GM21786 (cell line): ENCODE measurements at regions not wholly inside any gene's neighbourhood (a gene's known extent, or its start where the extent isn't known, plus 50 kb on each side); places are given as distances from the start of the nearest gene placed in this dataset.
"Not testable (repeated sequence)": the region's sequence is repeated elsewhere in the genome, so short reads cannot be mapped to it uniquely, and the experiment has no call there.

Source experiments
- ATAC-seq: cut with Tn5 transposase; IDR thresholded peaks from one replicate; pipeline ENCODE4 v1.9.1; 2021; ENCODE audit not compliant: unreplicated experiment

DNA sequence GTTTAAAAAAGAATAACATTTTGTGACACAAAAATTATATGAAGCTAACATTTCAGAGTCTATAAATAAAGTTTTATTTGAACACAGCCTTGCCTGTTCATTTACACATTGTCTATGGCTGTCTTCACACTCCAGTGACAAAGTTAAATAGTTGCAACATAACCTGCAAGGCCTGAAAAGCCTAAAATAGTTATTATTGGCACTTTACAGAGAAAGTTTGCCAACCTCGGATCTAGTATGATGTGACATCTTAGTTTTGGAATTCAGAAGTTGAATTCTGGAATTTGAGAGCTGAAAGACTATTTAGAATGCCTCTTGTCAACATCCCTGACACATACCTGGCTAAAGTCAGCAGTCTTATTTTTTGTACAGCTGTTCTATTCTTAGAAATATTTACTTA is 68.3 kb downstream of the DYRK2 start:
- no peak for ATAC-seq

DNA sequence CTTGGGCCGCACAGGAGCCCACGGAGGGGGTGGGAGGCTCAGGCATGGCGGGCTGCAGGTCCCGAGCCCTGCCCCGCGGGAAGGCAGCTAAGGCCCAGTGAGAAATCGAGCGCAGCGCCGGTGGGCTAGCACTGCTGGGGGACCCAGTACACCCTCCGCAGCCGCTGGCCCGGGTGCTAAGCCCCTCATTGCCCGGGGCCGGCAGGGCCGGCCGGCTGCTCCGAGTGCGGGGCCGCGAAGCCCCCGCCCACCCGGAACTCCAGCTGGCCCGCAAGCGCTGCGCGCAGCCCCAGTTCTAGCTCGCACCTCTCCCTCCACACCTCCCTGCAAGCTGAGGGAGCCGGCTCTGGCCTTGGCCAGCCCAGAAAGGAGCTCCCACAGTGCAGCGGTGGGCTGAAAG is 70.8 kb downstream of the DYRK2 start:
- not testable (repeated sequence) for ATAC-seq

DNA sequence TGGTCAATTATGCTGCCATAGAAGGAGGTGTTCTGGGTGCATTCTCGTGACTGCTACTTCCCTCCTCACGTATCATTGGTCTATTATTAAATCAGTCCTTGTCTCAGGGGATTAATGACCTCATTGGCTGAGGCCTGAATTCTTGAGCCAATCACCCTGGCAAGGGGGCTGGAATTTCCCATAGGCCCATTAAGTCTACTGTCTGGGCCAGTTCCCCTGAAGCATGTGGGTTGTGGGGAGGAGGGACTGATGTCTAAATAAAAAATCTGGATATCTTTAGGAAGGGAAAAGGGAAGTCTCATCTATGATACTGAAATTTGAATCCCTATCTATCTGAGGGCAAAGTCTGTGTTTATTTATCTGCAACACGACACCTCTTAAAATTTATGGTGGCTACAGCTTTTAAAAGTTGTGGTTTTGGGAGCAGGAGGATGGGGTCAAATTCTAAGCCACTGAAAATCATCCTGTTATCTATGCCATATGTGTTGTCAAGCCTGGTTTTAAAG is 71.9 kb downstream of the DYRK2 start:
- no peak for ATAC-seq

DNA sequence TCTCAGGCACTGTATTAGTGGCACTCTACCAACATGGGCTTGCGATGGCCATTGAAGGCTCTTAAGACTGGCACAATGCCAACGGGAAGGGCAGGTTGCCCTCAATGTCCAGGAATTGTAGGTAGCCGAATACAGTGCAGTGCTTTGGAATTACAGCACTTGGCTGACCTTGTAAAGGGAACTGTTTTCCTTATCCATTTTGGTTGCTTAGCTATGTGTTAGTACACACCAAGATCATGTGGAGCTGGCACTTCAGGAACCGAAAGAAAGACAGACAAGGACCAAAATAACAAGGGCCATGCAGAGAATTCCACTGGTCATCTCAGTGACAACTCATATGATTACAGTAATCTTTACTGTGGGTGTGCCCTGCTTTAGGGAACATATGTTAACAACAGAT is 72.7 kb downstream of the DYRK2 start:
- ATAC-seq: no peak

DNA sequence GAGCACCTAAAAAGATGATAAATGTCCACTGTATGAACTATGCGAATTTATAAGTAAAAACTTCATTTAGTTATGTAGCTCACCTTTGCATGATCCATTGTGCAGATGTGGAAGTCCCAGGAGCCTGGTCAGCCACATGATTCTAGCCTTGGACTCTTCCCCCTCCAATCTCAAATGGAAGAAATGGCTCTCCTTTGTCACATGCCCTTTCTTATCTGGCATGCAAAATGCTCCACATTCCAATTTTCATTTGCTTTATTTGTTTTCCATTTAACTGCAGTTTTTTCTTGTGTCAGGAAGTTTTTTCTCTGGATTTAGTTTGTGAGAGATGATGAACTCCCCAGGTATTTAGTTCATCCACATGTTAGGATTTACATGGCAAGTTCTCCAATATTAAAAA is 73.8 kb downstream of the DYRK2 start:
- no peak for ATAC-seq

DNA sequence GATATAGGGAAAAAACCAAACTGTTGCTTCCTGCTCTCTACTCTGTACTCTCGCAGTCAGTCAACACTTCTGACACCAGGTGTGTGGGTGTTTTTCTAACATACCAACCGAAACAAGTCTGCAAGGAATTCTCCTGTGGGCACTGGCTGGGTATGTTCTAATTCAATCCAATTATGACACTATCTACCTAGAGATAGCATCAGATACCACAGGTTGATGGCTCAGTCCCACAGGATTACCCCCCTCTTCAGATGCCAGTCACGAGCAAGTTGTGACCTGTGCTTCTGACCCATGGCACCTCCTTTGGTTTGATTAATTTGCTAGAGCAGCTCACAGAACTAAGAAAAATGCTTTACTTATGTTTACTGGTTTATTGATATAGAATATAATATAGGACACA is 78.3 kb downstream of the DYRK2 start:
- ATAC-seq: no peak

DNA sequence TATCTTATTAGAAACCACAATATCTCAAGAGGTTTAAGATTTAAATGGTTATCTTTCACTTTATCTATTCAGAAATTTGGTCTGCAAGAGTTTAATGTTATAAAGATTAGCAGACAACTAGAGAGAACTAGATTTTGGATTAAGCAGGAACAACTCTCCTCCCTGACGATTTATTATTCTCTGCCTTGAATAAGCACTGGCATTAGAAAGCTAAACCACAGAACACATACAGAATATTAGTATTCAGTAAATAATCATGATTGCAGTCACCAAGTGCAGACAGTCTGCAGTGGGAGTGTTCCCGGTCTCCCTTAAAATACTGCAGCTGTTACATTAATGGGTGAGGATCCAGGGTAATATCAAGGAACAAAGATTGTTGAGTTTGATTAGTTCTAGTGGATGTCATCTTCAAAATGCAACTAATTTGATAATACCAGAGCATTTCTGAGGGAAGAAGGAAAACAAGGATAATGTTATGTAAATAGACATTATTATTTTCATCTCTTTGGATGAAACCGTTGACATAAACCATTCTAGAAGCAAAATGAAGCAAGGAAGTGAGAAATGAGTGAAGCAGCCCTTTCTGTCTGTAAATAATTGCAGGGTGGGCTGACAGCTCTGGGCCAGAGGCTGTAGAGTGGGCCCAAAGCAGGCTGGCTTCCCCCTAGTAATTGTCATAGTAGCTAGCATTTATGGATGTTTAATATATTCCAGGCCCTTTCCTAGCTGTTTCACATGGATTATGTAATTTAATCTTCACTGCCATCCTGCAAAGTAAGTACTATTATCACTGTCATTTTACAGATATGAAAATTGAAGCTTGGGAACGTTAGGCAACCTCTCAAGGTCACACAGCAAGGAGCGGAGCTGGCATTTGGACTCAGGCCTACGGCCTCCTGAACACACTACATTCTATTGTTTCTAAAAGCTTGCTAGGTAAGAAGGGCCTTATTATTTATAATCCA is 79.4 kb downstream of the DYRK2 start:
- ATAC-seq: no peak

DNA sequence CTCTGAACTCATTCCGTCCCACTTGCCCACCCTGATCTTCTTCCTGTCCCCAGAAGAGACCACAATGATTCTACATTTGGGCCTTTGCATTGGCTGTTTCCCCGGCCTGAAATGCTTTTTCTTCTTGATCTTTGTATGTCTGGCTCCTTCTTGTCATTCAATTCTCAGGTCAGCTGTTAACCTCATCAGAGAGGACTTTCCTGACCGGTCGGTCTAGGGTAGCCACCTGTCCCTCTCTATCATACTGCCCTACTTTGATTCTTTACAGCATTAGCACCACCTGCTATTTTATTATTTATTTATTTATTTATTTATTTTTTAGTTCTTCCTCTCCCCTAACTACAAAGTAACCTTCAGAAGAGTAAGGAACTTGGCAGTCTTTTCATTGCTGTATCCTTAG is 84.3 kb downstream of the DYRK2 start:
- ATAC-seq: no peak

DNA sequence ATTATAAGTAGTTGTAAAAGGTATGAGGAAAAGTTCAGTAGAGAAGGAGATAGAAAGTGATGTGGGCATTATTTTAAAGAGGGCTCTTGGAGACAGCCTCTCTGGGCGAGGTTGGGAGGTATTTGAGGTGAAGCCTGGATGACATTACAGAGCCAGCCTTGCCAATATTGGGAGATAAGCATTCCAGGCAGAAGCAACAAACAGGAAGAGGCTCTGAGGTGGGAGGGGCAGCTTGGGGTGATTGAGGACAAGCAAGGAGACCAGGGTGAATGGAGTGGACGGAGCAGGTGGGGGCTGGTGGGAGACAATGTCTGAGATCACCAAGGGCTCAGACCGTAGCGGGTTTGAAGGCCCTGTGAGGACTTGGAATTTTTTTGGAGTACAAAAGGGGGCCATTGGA is 87.3 kb downstream of the DYRK2 start:
- no peak for ATAC-seq

DNA sequence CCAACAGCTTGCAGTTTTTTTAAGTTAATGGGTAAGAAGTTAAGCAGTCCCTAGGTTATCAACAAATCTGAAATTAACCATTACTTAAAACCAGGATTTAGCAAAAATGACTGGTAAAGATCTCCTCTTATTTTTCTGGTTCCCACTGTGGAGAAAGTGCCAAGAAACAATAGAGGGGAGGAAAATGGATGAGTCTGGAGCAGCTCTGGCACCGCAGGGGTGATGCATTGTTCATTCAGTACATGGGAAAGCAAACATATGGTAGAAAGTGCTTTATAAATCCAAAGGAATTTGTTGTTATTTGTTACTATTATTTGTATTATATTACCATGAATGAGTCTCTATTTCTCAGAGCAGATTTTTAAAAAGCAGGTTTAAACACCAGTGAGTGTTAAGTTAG is 92.2 kb downstream of the DYRK2 start:
- no peak for ATAC-seq

DNA sequence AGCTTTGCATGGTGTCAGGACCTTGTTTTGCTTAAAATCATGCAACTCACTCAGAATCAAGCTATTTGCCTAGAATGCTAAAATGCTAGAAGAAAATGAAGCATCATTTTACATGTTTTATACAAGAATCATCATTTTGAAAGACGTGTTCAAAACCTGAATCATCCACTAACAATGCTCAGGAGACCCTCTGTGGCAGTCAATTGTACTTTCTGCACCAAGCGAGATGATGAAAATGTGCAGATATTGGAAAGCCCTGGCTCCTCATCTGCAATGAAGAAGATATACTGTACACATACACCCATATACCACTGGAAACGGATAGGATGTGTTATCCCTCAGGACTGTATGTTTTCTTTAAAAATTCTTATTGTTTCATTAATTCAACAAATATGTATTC is 92.7 kb downstream of the DYRK2 start:
- no peak for ATAC-seq

DNA sequence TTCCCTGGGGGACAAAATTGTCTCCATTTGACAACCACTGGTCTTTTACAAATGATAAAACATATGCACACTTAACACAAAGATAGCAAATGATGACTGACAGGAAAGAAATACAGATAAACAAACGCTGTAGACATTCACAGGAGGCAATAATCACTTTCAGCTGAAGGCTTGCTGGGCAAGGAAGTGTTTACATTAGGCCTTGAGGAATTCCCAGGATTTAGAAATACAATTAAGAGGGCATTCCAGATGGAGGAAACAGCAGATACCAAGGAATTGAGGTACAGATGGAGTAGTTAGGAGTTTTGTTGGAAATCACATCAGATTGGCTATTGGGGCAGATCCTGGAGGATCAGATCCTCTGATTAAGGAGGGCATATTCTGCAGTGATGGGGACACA is 93.9 kb downstream of the DYRK2 start:
- ATAC-seq: no peak

DNA sequence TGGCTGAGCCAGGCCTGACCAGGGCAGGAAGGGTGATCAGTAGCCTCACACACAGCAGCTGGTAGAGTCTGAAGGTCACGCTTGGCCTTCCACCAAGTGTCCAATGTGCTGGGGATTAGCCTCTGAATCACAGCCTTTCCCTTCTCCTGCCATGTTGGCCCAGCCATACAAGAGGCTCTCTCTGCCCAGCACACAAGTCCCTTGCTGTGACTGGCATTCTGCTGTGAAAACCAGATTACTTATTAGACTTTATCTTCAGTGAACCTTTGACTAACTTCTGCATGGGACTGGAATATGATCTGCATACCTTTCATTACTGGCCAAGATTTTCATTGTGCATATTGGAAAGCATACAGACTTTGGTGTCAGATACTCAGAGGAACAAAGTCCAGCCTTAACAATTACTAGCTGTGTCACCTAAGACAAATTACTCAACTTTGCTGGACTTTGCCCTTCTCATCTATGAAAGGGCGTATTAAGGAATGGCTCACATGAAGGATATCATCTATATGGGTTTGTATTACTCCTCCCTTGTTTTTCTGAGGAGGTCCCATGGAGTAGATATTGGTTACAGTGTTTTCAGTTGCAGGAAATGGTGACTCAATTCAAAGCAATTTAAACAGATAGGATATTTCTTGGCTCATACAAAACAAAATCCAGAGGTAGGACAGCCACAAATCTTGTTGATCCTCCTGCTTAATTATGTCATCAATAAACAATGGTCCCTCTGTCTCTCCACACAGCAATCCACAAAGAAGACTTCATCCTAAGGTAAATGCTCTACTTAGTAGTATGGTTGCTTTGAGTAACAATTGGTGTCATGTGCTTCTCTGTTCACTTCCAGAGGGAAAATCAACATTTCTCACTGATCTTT is 99.6 kb downstream of the DYRK2 start:
- no peak for ATAC-seq

DNA sequence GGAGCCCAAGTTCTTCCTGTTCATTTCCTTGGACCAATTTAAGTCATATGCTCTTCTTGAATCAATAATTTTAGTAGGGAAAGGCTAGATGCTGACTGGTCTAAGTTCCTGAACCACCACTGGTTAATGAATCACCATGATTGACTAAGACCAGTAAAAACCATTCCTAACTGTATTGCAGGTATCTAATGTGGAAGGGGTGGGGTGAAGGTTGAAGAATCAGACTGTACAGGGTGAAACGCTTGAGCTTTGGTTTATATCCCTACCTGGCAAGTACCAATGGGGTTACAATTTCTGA is 100.1 kb downstream of the DYRK2 start:
- ATAC-seq: no peak

DNA sequence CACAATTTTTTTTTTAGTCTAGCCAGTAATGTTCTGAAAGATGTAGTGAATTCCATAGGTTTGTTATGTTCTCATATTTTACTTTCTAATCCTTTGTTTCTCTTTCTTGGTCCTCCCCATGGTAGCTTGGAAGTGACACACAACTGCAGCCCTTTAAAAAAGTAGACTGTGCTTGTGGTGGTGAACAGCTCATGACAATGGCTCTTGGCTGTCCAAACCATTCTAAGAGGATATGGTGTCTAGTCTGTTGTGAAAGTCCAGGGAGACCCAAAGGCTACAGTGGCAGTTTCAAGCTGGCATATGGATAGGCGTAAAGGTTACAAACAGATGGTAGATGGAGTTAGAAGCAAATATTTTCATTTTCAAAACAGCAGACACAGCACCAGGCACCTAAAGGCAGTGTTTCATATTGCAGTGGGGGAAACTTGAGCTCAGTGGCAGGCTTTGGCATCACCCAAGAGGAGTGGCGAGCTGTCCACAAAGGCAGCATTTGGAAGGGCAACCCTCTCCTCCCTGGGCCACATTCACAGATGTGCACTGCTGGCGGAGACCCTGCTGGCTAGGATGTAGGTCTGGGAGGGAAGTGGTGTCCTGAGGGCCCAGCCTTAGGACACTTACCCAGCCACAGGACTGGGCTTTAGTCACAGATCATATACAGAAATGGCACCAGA is 102.1 kb downstream of the DYRK2 start:
- no peak for ATAC-seq

DNA sequence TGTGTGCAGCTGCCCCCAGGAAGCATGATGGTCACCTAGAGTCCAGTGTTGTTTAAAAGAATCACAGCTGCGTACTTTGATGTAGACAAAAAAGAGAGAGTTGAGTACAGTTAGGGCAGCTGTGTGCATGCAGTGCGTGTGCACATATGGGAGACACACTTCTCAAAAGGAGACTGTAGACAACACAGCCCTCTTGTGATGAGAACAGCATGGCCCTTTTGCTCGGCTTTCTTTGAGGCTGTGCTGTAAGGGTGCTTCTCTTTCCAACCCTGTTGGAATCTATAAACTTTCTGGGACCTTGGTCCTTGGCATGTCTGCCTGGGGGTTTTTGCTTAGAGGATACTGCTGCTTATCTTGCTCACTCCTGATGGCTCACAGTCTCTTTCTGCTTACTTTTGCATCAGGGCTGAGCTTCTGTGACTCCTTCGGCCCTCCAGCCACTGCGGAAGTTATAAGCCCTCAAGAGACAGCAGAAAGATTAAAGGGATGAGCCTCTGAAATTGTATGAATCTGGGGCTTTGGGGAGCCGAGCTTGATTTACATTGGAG is 102.9 kb downstream of the DYRK2 start:
- ATAC-seq: no peak

DNA sequence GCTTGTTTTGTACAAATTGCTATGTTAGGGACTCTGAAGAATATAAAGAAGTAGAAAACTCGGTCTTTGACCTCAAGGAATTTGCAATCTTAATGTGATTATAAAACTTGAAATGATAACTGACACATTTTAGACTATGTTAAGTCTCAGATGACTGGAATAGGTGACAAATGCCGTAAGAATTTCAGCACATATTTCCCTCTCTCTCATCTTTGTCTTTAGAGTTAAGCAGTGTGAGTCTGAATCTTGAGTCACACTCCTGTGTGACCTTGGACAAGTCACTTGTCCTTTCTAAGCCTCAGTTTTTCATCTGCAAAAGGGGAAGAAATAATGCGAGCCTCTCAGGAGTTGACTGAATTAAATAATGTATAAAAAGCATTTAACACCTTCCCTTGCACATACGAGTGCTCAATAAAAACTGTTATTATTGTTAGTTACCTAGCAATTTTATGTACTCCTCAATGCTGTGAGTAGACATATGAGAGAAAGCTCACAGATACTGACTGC is 103.7 kb downstream of the DYRK2 start:
- no peak for ATAC-seq

DNA sequence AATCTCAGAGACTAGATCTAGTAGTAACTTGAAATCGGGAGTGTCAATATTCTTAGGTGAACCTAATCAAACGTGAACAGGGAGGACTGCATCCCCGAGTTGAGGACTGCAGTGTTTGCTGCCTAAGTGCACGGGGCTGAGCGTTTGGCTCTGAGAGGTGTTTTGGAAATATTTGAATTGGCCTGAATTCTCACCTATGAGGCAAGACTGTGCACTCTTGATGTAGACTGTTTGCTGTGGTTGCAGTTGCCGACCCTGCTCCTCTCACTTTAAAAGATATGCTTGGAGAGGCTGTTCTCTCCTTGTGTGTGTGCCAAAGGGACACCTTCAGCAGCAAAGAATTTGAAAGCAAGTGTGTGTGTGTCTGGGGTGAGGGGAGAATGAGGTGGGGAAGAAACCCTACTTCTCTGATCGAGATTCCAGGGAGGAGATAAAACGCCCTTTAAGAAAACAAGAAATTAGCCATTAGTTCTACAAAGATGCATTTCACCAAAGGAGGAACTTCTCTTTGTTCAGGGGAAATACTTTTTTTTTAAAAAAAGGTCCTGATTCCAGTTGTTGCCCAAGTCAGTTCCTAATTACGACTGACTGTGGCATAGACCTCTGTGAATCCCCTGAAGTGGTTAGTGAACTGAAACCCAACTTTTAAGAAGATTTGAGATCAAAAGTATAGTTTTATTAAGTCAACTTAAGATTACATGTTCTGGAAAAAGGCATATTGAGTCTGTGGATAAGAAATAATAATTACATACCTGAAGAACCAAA is 106.6 kb downstream of the DYRK2 start:
- no peak for ATAC-seq

DNA sequence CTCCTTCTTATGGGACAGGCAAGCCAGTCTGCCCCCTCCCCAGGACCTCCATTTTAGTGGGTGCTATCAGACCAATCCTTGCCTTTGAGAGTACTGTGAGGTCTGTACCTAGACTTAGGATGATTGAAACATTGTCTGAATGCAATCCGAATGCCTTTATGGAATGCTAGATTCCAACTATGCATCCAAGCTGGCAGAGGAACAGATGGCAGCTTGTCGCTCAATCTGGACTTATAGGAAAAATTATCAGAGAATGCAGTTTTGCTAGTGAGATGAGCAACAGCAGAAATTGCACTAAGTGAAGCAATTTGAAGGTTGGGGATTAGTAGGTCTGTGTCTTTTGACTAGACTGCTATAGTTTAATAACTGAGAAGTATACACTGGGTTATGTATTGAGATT is 109.1 kb downstream of the DYRK2 start:
- ATAC-seq: no peak

DNA sequence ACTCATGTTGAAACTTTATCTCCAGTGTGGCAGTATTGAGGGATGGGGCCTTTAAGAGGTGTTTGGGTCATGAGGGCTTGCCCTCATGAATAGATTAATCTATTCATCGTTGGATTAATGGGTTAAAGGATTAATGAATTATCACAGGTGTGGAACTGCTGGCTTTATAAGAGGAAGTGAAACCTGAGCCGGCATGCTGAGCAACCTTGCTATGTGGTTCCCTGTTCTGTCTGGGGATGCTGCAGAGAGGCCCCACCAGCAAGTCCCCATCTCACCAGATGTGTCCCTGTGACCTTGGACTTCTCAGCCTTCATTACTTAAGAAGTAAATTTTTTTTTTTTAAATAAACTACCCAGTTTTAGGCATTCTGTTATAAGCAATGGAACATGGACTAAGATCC is 109.6 kb downstream of the DYRK2 start:
- ATAC-seq: peak; percentile 100
